ENCODE measurements at regions not wholly inside any gene's neighbourhood (a gene's known extent, or its start where the extent isn't known, plus 50 kb on each side); places are given as distances from the start of the nearest gene placed in this dataset.

GRCh38 chr4:14631806-14632440 is 370.4 kb upstream of the CPEB2 start:
- no peak for DNase-seq
- Histone ChIP-seq H3K4me1 (no peaks in the 10 kb centered on the region), H3K27me3 (replicated peaks in 1 of 7) (no peaks in the 10 kb centered on the region), H3K4me3 (no peak overlapping the region), H3K27ac (no peak overlapping the region), H3K9me3 (peaks cover 0 to 15% (median 11%) of the 10 kb centered on the region in 8 donors), H3K36me3 (no peaks in the 10 kb centered on the region)
- intact Hi-C loops (cut with DNase I; ENCODE audit: low total_unique reads), result no loop called here
- TF ChIP-seq POLR2A (IDR thresholded peaks at IDR 0.05) (no peak), POLR2AphosphoS5 (IDR thresholded peaks at IDR 0.05) (no peak)

GRCh38 chr4:14636563-14636962 is 365.7 kb upstream of the CPEB2 start:
- no peak overlapping the region for H3K27ac ChIP-seq
- intact Hi-C loops (cut with DNase I; ENCODE audit: low total_unique reads), result no loop called here
- H3K4me1 ChIP-seq, result no peaks in the 10 kb centered on the region
- no peak for TF ChIP-seq POLR2AphosphoS5 (IDR thresholded peaks at IDR 0.05)
- no peak for TF ChIP-seq CTCF (IDR thresholded peaks at IDR 0.05 in 8 of 11, conservative IDR thresholded peaks at IDR 0.05 in 3 of 11)
- no peak for TF ChIP-seq POLR2A (IDR thresholded peaks at IDR 0.05)
- H3K9me3 ChIP-seq, result peaks cover 0 to 15% (median 11%) of the 10 kb centered on the region in 8 donors
- peaks cover 0 to 4% (median 0%) of the 10 kb centered on the region in 7 donors for H3K27me3 ChIP-seq (replicated peaks in 1 of 7)
- no peak for DNase-seq
- no peaks in the 10 kb centered on the region for H3K36me3 ChIP-seq
- H3K4me3 ChIP-seq, result no peak overlapping the region

- intact Hi-C loops (cut with DNase I; ENCODE audit: low total_unique reads), result no loop called here
- WGBS, 5 donors, result 69 to 100% (median 88%) methylated on average over 1 of the region's 1 CpG
- H3K9me3 ChIP-seq, result no peaks in the 10 kb centered on the region
Observed at GRCh38 chr4:14640476-14640875, 361.8 kb upstream of the CPEB2 start.

DNA sequence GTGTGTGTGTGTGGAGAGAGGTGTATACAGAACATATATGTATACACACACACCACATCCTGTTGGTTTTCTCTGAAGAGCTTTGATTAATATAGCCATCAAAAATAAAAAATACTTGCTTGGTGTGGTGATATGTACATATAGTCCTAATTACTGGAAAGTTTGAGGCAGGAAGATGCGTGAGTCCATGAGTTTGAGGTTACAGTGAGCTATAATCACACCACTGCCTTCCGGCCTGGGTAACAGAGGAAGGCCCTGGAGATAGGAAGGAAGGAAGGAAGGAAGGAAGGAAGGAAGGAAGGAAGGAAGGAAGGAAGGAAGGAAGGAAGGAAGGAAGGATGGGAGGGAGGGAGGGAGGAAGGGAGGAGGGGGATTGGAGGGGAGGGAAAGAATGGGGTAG is 360.4 kb upstream of the CPEB2 start:
- WGBS, 5 donors, result 65 to 86% (median 73%) methylated on average over 2 of the region's 2 CpGs
- Histone ChIP-seq H3K27ac (no peak overlapping the region), H3K27me3 (replicated peaks in 1 of 7) (peaks cover 0 to 4% (median 0%) of the 10 kb centered on the region in 7 donors), H3K9me3 (no peaks in the 10 kb centered on the region), H3K4me1 (no peaks in the 10 kb centered on the region), H3K4me3 (no peak overlapping the region), H3K36me3 (no peaks in the 10 kb centered on the region)
- no peak for DNase-seq
- intact Hi-C loops (cut with DNase I; ENCODE audit: low total_unique reads), result no loop called here
- no peak for TF ChIP-seq POLR2AphosphoS5 (IDR thresholded peaks at IDR 0.05)
- TF ChIP-seq CTCF (IDR thresholded peaks at IDR 0.05 in 8 of 11, conservative IDR thresholded peaks at IDR 0.05 in 3 of 11), result no peak

More at GRCh38 chr4:14640476-14640875, 361.8 kb upstream of the CPEB2 start:
- Histone ChIP-seq H3K36me3 (no peaks in the 10 kb centered on the region), H3K4me3 (no peak overlapping the region), H3K27ac (no peak overlapping the region), H3K4me1 (no peaks in the 10 kb centered on the region), H3K27me3 (replicated peaks in 1 of 7) (peaks cover 0 to 4% (median 0%) of the 10 kb centered on the region in 7 donors)
- TF ChIP-seq POLR2AphosphoS5 (IDR thresholded peaks at IDR 0.05) (no peak), CTCF (IDR thresholded peaks at IDR 0.05 in 8 of 11, conservative IDR thresholded peaks at IDR 0.05 in 3 of 11) (no peak), POLR2A (IDR thresholded peaks at IDR 0.05) (no peak)
- no peak for DNase-seq

All from spleen (tissue), 11 donors.